LNCaP clone FGC (cell line): ENCODE measurements at regions not wholly inside any gene's neighbourhood (a gene's known extent, or its start where the extent isn't known, plus 50 kb on each side); places are given as distances from the start of the nearest gene placed in this dataset.

Source experiments
- DNase-seq: peaks from one replicate; pipeline ENCODE4 v3.0.0-alpha.2; 2011; ENCODE audit warnings: low read depth
- H3K4me3 ChIP-seq: 2 replicates; pipeline ENCODE4 v1.5.1; 2011; ENCODE audit warnings: mild to moderate bottlenecking, low read depth, low read length, control low read depth
- CTCF ChIP-seq: IDR thresholded peaks from 2 replicates; pipeline ENCODE4 v1.5.1; 2012; ENCODE audit warnings: mild to moderate bottlenecking; ENCODE audit not compliant: control insufficient read depth, insufficient read depth; ENCODE audit errors: extremely low read depth

GRCh38 chr6:144820270-144820669 is 535.1 kb downstream of the UTRN start:
- no peak overlapping the region for H3K4me3 ChIP-seq
- no peak for DNase-seq
- no peak for TF ChIP-seq CTCF

GRCh38 chr6:144823131-144823530 is 538.0 kb downstream of the UTRN start:
- no peak overlapping the region for H3K4me3 ChIP-seq
- no peak for DNase-seq
- TF ChIP-seq CTCF = no peak

GRCh38 chr6:144824018-144824417 is 538.9 kb downstream of the UTRN start:
- TF ChIP-seq CTCF = no peak
- no peak for DNase-seq

GRCh38 chr6:144834426-144835038 is 549.4 kb downstream of the UTRN start:
- DNase-seq = no peak
- no peak for TF ChIP-seq CTCF
- no peak overlapping the region for H3K4me3 ChIP-seq

More at GRCh38 chr6:144824018-144824417, 538.9 kb downstream of the UTRN start:
- no peak overlapping the region for H3K4me3 ChIP-seq

GRCh38 chr6:144835322-144835973 is 550.3 kb downstream of the UTRN start:
- no peak for DNase-seq
- no peak for TF ChIP-seq CTCF
- no peak overlapping the region for H3K4me3 ChIP-seq

- no peak for DNase-seq
- no peak overlapping the region for H3K4me3 ChIP-seq
- TF ChIP-seq CTCF = no peak
These were observed 555.5 kb downstream of the UTRN start for GRCh38 chr6:144840619-144841018.

- no peak for DNase-seq
- no peak for TF ChIP-seq CTCF
- H3K4me3 ChIP-seq = no peak overlapping the region
These were observed 558.6 kb downstream of the UTRN start for GRCh38 chr6:144843701-144844100.
